Panc1 (cell line): ENCODE measurements at regions not wholly inside any gene's neighbourhood (a gene's known extent, or its start where the extent isn't known, plus 50 kb on each side); places are given as distances from the start of the nearest gene placed in this dataset.

Experiments
- ATAC-seq: fragments of 200-7000 bp; cut with Tn5 transposase; 2 replicates; pipeline ENCODE4 v1.9.1; 2020; ENCODE audit warnings: mild to moderate bottlenecking, moderate library complexity
- BruUV-seq: library from RNA; stranded (reverse); fragments of 400-500 nt; replicated peaks from 2 replicates; lab custom pipeline; 2021; lab: Mats Ljungman, UMichigan
- CTCF ChIA-PET: fragments of 300-600 bp; sonication (Branson Sonifier 250); formaldehyde crosslinking; loops from one replicate; lab custom pipeline; 2022; ENCODE audit warnings: antibody characterized with exemption; lab: Charles Lee
- POLR2A ChIA-PET: fragments of 300-600 bp; sonication (Branson Sonifier 250); formaldehyde crosslinking; loops from one replicate; lab custom pipeline; 2022; ENCODE audit warnings: antibody characterized with exemption; lab: Charles Lee
- DNase-seq: peaks from one replicate; pipeline ENCODE4 v3.0.0-alpha.2; 2010; ENCODE audit warnings: low read depth, low spot score
- H3K27ac ChIP-seq: 2 replicates; pipeline ENCODE4 v1.5.1; 2011; ENCODE audit warnings: mild to moderate bottlenecking, low read length, inconsistent platforms
- H3K27me3 ChIP-seq: fragments of 200-500 bp; sonication (Bioruptor generic); 2 replicates; pipeline ENCODE4 v1.6.0; 2014; ENCODE audit warnings: low read length, inconsistent platforms; ENCODE audit not compliant: control insufficient read depth, insufficient read depth
- H3K36me3 ChIP-seq: fragments of 200-500 bp; sonication (Bioruptor generic); 2 replicates; pipeline ENCODE4 v1.5.1; 2014; ENCODE audit warnings: inconsistent platforms, mild to moderate bottlenecking, low read length, moderate library complexity; ENCODE audit not compliant: control insufficient read depth, insufficient read depth
- H3K4me1 ChIP-seq: 2 replicates; pipeline ENCODE4 v1.5.1; 2011; ENCODE audit warnings: inconsistent platforms, mild to moderate bottlenecking, low read length, moderate library complexity; ENCODE audit not compliant: control insufficient read depth, insufficient read depth
- H3K4me3 ChIP-seq, 2 experiments: 2 replicates each; pipeline ENCODE4 v1.5.1; 2011 to 2012; ENCODE audit warnings: low read depth in 2 of 2, low read length in 2 of 2, mild to moderate bottlenecking in 2 of 2, inconsistent platforms in 1 of 2, moderate library complexity in 1 of 2
- H3K9me3 ChIP-seq: fragments of 200-500 bp; sonication (Bioruptor generic); 2 replicates; pipeline ENCODE4 v1.5.1; 2014; ENCODE audit warnings: low read depth, mild to moderate bottlenecking, inconsistent platforms, low read length, moderate library complexity; ENCODE audit not compliant: control insufficient read depth, insufficient read depth
- POLR2AphosphoS5 ChIP-seq: IDR thresholded peaks from 2 replicates; pipeline ENCODE4 v1.6.1; 2012; ENCODE audit warnings: mild to moderate bottlenecking, low read depth, low read length, moderate library complexity
- SIN3A ChIP-seq: IDR thresholded peaks from 2 replicates; pipeline ENCODE4 v1.6.1; 2012; ENCODE audit warnings: low read depth, mild to moderate bottlenecking, low read length, moderate library complexity, borderline replicate concordance; ENCODE audit not compliant: insufficient read depth
- TCF7L2 ChIP-seq: IDR thresholded peaks from 2 replicates; pipeline ENCODE4 v1.6.1; 2011; ENCODE audit warnings: mild to moderate bottlenecking, low read depth, low read length, inconsistent platforms
- in situ Hi-C: cut with HindIII; loops from 2 replicates; pipeline ENCODE4 v1.10.0; 2016; ENCODE audit warnings: low sequenced_read_pairs, low pct_unique_long_range_greater_than_20kb
- intact Hi-C: fragments of 100-400 bp; cut with micrococcal nuclease; formaldehyde crosslinking; loops from one replicate; pipeline ENCODE4 v1.10.0; 2022; ENCODE audit not compliant: unreplicated experiment
- TF ChIP-seq, protein P1 (sequence below), 2 experiments: IDR thresholded peaks; 2 replicates each; pipeline ENCODE4 v1.6.1; 2011 to 2012; ENCODE audit warnings: low read depth in 2 of 2, control low read depth in 1 of 2, low read length in 1 of 2, mild to moderate bottlenecking in 1 of 2, moderate library complexity in 1 of 2; ENCODE audit not compliant: insufficient read depth in 1 of 2
- TF ChIP-seq, protein P2 (sequence below): fragments of 450-650 bp; IDR thresholded peaks from 2 replicates; pipeline ENCODE4 v1.5.1; 2017; ENCODE audit warnings: mild to moderate bottlenecking

DNA sequence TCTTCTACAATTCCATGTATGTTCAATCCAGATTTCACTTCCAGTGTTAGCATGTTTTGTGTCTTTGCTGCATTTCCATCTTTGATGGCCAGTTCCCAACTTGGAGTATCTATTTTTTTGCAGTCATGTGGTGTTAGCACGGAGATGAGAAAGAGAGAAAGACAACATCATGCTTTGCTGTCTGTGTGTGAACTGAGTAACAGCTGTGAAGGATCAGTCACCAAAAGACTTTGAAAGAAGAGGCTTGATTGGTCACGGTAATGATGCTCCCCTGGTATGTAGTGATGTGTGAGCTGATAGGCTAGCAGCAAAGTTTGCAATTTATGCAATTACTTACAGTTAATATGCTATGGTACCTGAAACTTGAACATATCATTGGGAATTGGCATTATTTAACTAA is 731.3 kb upstream of the NRSN1 start:
- Histone ChIP-seq H3K27ac (no peak overlapping the region), H3K9me3 (no peaks in the 10 kb centered on the region), H3K36me3 (no peaks in the 10 kb centered on the region), H3K4me1 (no peaks in the 10 kb centered on the region), H3K4me3 (no peak overlapping the region), H3K27me3 (no peaks in the 10 kb centered on the region)
- no peak for TF ChIP-seq POLR2AphosphoS5
- TF ChIP-seq, protein P1, sequence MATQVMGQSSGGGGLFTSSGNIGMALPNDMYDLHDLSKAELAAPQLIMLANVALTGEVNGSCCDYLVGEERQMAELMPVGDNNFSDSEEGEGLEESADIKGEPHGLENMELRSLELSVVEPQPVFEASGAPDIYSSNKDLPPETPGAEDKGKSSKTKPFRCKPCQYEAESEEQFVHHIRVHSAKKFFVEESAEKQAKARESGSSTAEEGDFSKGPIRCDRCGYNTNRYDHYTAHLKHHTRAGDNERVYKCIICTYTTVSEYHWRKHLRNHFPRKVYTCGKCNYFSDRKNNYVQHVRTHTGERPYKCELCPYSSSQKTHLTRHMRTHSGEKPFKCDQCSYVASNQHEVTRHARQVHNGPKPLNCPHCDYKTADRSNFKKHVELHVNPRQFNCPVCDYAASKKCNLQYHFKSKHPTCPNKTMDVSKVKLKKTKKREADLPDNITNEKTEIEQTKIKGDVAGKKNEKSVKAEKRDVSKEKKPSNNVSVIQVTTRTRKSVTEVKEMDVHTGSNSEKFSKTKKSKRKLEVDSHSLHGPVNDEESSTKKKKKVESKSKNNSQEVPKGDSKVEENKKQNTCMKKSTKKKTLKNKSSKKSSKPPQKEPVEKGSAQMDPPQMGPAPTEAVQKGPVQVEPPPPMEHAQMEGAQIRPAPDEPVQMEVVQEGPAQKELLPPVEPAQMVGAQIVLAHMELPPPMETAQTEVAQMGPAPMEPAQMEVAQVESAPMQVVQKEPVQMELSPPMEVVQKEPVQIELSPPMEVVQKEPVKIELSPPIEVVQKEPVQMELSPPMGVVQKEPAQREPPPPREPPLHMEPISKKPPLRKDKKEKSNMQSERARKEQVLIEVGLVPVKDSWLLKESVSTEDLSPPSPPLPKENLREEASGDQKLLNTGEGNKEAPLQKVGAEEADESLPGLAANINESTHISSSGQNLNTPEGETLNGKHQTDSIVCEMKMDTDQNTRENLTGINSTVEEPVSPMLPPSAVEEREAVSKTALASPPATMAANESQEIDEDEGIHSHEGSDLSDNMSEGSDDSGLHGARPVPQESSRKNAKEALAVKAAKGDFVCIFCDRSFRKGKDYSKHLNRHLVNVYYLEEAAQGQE (IDR thresholded peaks at IDR 0.05; ENCODE audit: insufficient read depth in 1 of 2, low read depth in 2 of 2, low read length in 1 of 2), result no peak
- BruUV-seq, result no TSS peak
- CTCF ChIA-PET, result no interaction called here
- ATAC-seq (no peak), DNase-seq (no peak)
- intact Hi-C loops (no loop called here), in situ Hi-C loops (no loop called here)
- POLR2A ChIA-PET, result no interaction called here

DNA sequence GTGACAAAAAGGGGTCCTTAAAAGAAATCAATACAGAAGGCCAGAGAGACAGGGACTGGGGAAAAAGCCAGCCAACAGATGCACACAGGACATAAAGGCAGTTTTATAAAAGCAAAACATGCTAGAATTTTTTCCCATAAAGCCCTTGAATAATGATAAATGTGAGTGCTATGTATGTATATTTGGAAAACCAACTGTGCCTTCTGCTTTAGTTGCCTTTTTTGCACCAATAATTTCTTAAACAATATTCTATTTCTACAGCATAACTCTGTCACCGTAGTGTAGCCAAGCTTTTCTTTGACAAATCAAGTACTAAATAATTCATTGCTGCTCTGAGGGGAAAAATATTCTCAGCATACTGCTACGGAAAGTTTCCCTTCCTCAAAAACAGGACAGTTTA is 730.6 kb upstream of the NRSN1 start:
- no peaks in the 10 kb centered on the region for H3K36me3 ChIP-seq
- no peak overlapping the region for H3K27ac ChIP-seq
- no peaks in the 10 kb centered on the region for H3K27me3 ChIP-seq
- in situ Hi-C loops (no loop called here), intact Hi-C loops (no loop called here)
- ATAC-seq (no peak), DNase-seq (no peak)
- no peaks in the 10 kb centered on the region for H3K4me1 ChIP-seq
- no TSS peak for BruUV-seq
- no peak overlapping the region for H3K4me3 ChIP-seq
- ChIA-PET CTCF (no interaction called here), POLR2A (no interaction called here)
- no peaks in the 10 kb centered on the region for H3K9me3 ChIP-seq
- TF ChIP-seq TCF7L2 (no peak), POLR2AphosphoS5 (no peak), SIN3A (no peak)
- TF ChIP-seq, protein P2, sequence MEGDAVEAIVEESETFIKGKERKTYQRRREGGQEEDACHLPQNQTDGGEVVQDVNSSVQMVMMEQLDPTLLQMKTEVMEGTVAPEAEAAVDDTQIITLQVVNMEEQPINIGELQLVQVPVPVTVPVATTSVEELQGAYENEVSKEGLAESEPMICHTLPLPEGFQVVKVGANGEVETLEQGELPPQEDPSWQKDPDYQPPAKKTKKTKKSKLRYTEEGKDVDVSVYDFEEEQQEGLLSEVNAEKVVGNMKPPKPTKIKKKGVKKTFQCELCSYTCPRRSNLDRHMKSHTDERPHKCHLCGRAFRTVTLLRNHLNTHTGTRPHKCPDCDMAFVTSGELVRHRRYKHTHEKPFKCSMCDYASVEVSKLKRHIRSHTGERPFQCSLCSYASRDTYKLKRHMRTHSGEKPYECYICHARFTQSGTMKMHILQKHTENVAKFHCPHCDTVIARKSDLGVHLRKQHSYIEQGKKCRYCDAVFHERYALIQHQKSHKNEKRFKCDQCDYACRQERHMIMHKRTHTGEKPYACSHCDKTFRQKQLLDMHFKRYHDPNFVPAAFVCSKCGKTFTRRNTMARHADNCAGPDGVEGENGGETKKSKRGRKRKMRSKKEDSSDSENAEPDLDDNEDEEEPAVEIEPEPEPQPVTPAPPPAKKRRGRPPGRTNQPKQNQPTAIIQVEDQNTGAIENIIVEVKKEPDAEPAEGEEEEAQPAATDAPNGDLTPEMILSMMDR, result no peak
- TF ChIP-seq, protein P1 (IDR thresholded peaks at IDR 0.05; ENCODE audit: insufficient read depth in 1 of 2, low read depth in 2 of 2, low read length in 1 of 2), result no peak
